ENCODE measurements at regions not wholly inside any gene's neighbourhood (a gene's known extent, or its start where the extent isn't known, plus 50 kb on each side); places are given as distances from the start of the nearest gene placed in this dataset.

DNA sequence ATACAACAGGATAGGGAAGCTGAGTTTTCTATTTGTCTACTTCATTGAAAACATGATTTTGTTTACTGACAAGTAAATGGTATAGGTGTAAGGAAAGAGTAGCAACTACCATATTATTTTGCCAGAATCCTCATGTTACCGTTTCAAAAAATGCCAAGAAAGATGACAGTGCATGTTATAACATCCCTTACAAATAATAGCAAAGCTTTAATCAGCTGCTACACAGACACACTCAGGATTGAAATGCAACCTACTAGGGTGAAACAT is 331.5 kb downstream of the CHRM3 start:
- TF ChIP-seq, protein P1, sequence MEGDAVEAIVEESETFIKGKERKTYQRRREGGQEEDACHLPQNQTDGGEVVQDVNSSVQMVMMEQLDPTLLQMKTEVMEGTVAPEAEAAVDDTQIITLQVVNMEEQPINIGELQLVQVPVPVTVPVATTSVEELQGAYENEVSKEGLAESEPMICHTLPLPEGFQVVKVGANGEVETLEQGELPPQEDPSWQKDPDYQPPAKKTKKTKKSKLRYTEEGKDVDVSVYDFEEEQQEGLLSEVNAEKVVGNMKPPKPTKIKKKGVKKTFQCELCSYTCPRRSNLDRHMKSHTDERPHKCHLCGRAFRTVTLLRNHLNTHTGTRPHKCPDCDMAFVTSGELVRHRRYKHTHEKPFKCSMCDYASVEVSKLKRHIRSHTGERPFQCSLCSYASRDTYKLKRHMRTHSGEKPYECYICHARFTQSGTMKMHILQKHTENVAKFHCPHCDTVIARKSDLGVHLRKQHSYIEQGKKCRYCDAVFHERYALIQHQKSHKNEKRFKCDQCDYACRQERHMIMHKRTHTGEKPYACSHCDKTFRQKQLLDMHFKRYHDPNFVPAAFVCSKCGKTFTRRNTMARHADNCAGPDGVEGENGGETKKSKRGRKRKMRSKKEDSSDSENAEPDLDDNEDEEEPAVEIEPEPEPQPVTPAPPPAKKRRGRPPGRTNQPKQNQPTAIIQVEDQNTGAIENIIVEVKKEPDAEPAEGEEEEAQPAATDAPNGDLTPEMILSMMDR (IDR thresholded peaks at IDR 0.05; ENCODE audit: low read depth, low read length): no peak
- TF ChIP-seq EZH2phosphoT487 (IDR thresholded peaks at IDR 0.05; ENCODE audit: low read depth): no peak
